ENCODE measurements at regions not wholly inside any gene's neighbourhood (a gene's known extent, or its start where the extent isn't known, plus 50 kb on each side); places are given as distances from the start of the nearest gene placed in this dataset.

DNA sequence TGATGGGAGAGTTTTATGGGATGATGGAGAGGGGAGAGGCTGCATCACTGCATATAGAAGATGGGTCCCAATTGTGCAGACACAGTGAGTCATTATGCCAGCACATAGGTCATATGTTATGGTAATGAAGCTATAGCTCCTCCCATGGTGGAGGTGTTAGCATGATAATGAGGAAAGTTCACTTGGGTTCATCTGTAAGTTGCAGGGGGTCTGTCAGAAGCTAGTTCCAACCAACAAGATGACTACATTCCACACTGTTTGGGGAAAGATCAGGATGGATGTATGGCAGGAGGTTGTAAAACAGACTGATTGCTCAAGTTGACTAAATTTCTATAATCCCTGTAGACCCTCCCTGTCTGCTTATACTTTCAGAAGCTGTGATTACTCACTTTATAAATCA, 561.3 kb downstream of the C12orf50 start:
- Histone ChIP-seq H3K23me2 (ENCODE audit: insufficient read length, low read depth, low read length, poor library complexity, severe bottlenecking) (no peaks in the 10 kb centered on the region), H2BK120ac (ENCODE audit: low read depth, low read length, poor library complexity, severe bottlenecking) (no peak overlapping the region), H2BK5ac (ENCODE audit: insufficient read length, low read length) (no peak overlapping the region), H2AFZ (ENCODE audit: low read length) (no peak overlapping the region), H3K14ac (ENCODE audit: insufficient read depth, low read length) (no peak overlapping the region), H3K18ac (ENCODE audit: insufficient read length, low read depth, low read length) (no peak overlapping the region), H3K79me2 (ENCODE audit: insufficient read depth, low read length) (no peaks in the 10 kb centered on the region), H3K4me1 (ENCODE audit: insufficient read depth, low read length) (no peaks in the 10 kb centered on the region), H3K4ac (ENCODE audit: low read depth, low read length) (no peak overlapping the region), H3K23ac (ENCODE audit: insufficient read length, low read depth, low read length) (no peak overlapping the region), H3K4me2 (ENCODE audit: insufficient read depth, insufficient read length, low read length) (no peak overlapping the region), H2BK20ac (ENCODE audit: low read depth, low read length, poor library complexity, severe bottlenecking) (no peak overlapping the region), H3K9me3 (ENCODE audit: control insufficient read depth, low read depth, low read length) (no peaks in the 10 kb centered on the region), H3K56ac (ENCODE audit: insufficient read length, low read depth, low read length) (no peak overlapping the region), H3T11ph (ENCODE audit: low read length) (no peak overlapping the region), H3K27ac (ENCODE audit: insufficient read length, low read depth, low read length) (no peak overlapping the region), H2BK15ac (ENCODE audit: low read depth, low read length) (no peak overlapping the region), H4K8ac (replicated peaks; ENCODE audit: insufficient read length, low read depth, low read length) (no peak overlapping the region), H3K79me1 (ENCODE audit: insufficient read depth, low read depth, low read length, poor library complexity, severe bottlenecking) (no peaks in the 10 kb centered on the region), H4K5ac (ENCODE audit: insufficient read length, low read depth, low read length) (no peak overlapping the region), H2AK5ac (ENCODE audit: insufficient read length, low read length) (no peak overlapping the region), H3K9ac (ENCODE audit: extremely low read depth, insufficient read length, low read length) (no peak overlapping the region), H2BK12ac (ENCODE audit: insufficient read length, low read depth, low read length) (no peak overlapping the region), H4K91ac (ENCODE audit: insufficient read length, low read depth, low read length) (no peak overlapping the region), H3K27me3 (ENCODE audit: insufficient read depth, low read length) (no peaks in the 10 kb centered on the region), H4K20me1 (ENCODE audit: control insufficient read depth, insufficient read depth, insufficient read length) (no peaks in the 10 kb centered on the region)
- Mint-ChIP-seq H3K27me3 (ENCODE audit: low read depth) (no peaks in the 10 kb centered on the region), H3K9me3 (no peaks in the 10 kb centered on the region), H3K4me1 (peaks cover 28 to 31% of the 10 kb centered on the region in 2 experiments), H3K27ac (0 out of 7 replicates have a peak overlapping the region, but pooled peaks of 1 of the 3 experiments have one; percentile 5), H3K4me3 (peak overlapping the region in 1 of 2 experiments; percentile 7; a peak in 1 of 5 replicates), H3K36me3 (ENCODE audit: insufficient read depth in 1 of 3, low read depth in 3 of 3) (peaks cover 0 to 3% (median 0%) of the 10 kb centered on the region in 3 experiments; a peak in 2 of 7 replicates)
- TF ChIP-seq, protein P1, sequence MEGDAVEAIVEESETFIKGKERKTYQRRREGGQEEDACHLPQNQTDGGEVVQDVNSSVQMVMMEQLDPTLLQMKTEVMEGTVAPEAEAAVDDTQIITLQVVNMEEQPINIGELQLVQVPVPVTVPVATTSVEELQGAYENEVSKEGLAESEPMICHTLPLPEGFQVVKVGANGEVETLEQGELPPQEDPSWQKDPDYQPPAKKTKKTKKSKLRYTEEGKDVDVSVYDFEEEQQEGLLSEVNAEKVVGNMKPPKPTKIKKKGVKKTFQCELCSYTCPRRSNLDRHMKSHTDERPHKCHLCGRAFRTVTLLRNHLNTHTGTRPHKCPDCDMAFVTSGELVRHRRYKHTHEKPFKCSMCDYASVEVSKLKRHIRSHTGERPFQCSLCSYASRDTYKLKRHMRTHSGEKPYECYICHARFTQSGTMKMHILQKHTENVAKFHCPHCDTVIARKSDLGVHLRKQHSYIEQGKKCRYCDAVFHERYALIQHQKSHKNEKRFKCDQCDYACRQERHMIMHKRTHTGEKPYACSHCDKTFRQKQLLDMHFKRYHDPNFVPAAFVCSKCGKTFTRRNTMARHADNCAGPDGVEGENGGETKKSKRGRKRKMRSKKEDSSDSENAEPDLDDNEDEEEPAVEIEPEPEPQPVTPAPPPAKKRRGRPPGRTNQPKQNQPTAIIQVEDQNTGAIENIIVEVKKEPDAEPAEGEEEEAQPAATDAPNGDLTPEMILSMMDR (conservative IDR thresholded peaks at IDR 0.05) = no peak
- peak; percentile 36 for DNase-seq
